Glomerular visceral epithelial cell (primary cell): ENCODE measurements at regions not wholly inside any gene's neighbourhood (a gene's known extent, or its start where the extent isn't known, plus 50 kb on each side); places are given as distances from the start of the nearest gene placed in this dataset.

Source experiments
- DNase-seq: peaks from one replicate; pipeline ENCODE4 v3.0.0-alpha.2; 2016; ENCODE audit errors: extremely low spot score

- DNase-seq: no peak
Measured at GRCh38 chr6:170136541-170137175, 154.2 kb downstream of the DLL1 start.

- no peak for DNase-seq
Measured at GRCh38 chr6:170135821-170136471, 154.9 kb downstream of the DLL1 start.

- no peak for DNase-seq
Measured at GRCh38 chr6:170135461-170135820, 155.4 kb downstream of the DLL1 start.

- no peak for DNase-seq
Measured at GRCh38 chr6:170134471-170135440, 156.1 kb downstream of the DLL1 start.

GRCh38 chr6:170134031-170134470 lies 156.8 kb downstream of the DLL1 start:
- DNase-seq: no peak

- no peak for DNase-seq
Measured at GRCh38 chr6:170132561-170132991, 158.3 kb downstream of the DLL1 start.

- no peak for DNase-seq
Measured at GRCh38 chr6:170132011-170132521, 158.8 kb downstream of the DLL1 start.

GRCh38 chr6:170131351-170131750 lies 159.5 kb downstream of the DLL1 start:
- no peak for DNase-seq

- DNase-seq: no peak
Measured at GRCh38 chr6:170130771-170131241, 160.1 kb downstream of the DLL1 start.

GRCh38 chr6:170130201-170130621 lies 160.7 kb downstream of the DLL1 start:
- DNase-seq: no peak

GRCh38 chr6:170129691-170130171 lies 161.1 kb downstream of the DLL1 start:
- no peak for DNase-seq

GRCh38 chr6:170128811-170129681 lies 161.8 kb downstream of the DLL1 start:
- no peak for DNase-seq

- no peak for DNase-seq
Measured at GRCh38 chr6:170128346-170128745, 162.5 kb downstream of the DLL1 start.

- no peak for DNase-seq
Measured at GRCh38 chr6:170127151-170127550, 163.7 kb downstream of the DLL1 start.

- DNase-seq: no peak
Measured at GRCh38 chr6:170125456-170126300, 165.2 kb downstream of the DLL1 start.

GRCh38 chr6:170124836-170125235 lies 166.0 kb downstream of the DLL1 start:
- DNase-seq: no peak

- no peak for DNase-seq
Measured at GRCh38 chr6:170124150-170124549, 166.7 kb downstream of the DLL1 start.

GRCh38 chr6:170122651-170123050 lies 168.2 kb downstream of the DLL1 start:
- no peak for DNase-seq

- DNase-seq: no peak
Measured at GRCh38 chr6:170117111-170117972, 173.5 kb downstream of the DLL1 start.
